Activated CD4-positive, alpha-beta T cell treated with anti-CD3 and anti-CD28 coated beads, Interleukin-2, amount 10 ng/mL, durations not matched to agents 24 days and 14 days (primary cell): ENCODE measurements at regions not wholly inside any gene's neighbourhood (a gene's known extent, or its start where the extent isn't known, plus 50 kb on each side); places are given as distances from the start of the nearest gene placed in this dataset.

Source experiments
- DNase-seq: peaks from one replicate; pipeline ENCODE4 v3.0.0; 2022
- H3K27ac Mint-ChIP-seq: one replicate; pipeline ENCODE4 v1.8.0; 2022; ENCODE audit warnings: mild to moderate bottlenecking, mixed read lengths
- H3K27me3 Mint-ChIP-seq: one replicate; pipeline ENCODE4 v1.8.0; 2022; ENCODE audit warnings: mixed read lengths
- H3K36me3 Mint-ChIP-seq: one replicate; pipeline ENCODE4 v1.8.0; 2022; ENCODE audit warnings: low read depth, mild to moderate bottlenecking, mixed read lengths
- H3K4me1 Mint-ChIP-seq: one replicate; pipeline ENCODE4 v1.8.0; 2021; ENCODE audit warnings: mixed read lengths
- H3K4me3 Mint-ChIP-seq: one replicate; pipeline ENCODE4 v1.8.0; 2022; ENCODE audit warnings: mild to moderate bottlenecking, moderate library complexity, mixed read lengths
- H3K9me3 Mint-ChIP-seq: one replicate; pipeline ENCODE4 v1.8.0; 2021; ENCODE audit warnings: mixed read lengths
- intact Hi-C: fragments of 100-400 bp; cut with micrococcal nuclease; formaldehyde crosslinking; loops from one replicate; pipeline ENCODE4 v1.15.1; 2023

DNA sequence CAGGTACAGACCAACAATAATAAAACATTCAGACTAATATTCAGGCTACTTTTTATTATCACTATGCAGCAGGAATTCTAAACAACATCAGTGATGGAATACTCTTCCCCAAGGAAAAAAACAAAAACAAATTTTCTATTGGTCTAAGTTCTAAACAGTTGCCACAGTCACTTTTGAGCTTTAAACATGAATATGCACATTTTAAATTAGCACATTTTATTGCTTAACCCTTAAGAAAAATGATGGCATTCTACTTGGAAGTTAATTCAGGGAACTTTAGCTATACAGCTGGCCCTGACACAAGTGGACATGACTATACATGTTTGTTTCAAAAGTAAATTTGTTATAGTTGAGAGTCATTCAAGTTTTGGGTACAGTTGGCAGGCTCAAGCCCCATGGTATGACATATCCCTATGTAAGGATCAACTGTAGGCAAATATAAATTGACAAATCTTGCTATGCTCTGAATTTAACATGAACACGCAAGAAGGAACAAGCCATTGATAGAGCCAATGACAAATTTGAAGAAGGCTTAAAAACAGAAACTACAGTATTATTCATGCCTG is 224.3 kb upstream of the AMIGO2 start:
- Mint-ChIP-seq H3K27ac (peak overlapping the region; percentile 38), H3K27me3 (no peaks in the 10 kb centered on the region), H3K36me3 (peaks cover 42% of the 10 kb centered on the region), H3K4me1 (peaks cover 59% of the 10 kb centered on the region), H3K4me3 (no peak overlapping the region), H3K9me3 (peaks cover 20% of the 10 kb centered on the region)
- DNase-seq: no peak
- intact Hi-C loops: no loop called here

- Mint-ChIP-seq H3K27me3 (no peaks in the 10 kb centered on the region), H3K27ac (peak overlapping the region; percentile 72), H3K36me3 (peaks cover 43% of the 10 kb centered on the region), H3K9me3 (peaks cover 21% of the 10 kb centered on the region), H3K4me1 (peaks cover 58% of the 10 kb centered on the region), H3K4me3 (no peak overlapping the region)
- no peak for DNase-seq
- intact Hi-C loops: no loop called here
Observed at GRCh38 chr12:47303207-47303606, 223.4 kb upstream of the AMIGO2 start.

DNA sequence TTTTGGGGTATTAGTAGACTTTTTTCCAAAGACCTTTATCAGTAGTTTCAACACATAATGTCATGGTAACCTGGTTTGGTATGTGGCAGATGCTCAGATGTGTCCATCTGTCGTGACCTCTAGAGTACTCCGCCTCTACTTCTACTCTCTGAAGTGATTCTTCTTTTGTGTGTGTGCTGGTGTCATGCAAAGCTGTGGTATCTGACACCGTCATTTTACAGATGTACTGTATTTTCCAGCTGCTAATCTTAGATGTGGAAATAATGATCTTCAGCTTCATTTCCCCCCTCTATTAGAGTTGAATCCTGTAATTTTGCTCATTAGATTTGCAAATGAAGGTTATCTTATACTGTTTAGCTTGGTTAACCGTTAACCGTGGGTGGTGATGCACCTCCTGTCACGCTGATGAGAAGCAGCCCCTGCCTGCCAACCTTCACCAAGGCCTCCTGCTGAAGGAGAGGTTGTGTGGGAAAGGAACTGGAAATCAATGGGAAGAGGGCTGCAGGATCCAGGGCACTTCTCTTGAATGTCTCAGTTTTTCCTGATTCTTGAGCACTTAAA is 222.4 kb upstream of the AMIGO2 start:
- peaks cover 52% of the 10 kb centered on the region for H3K4me1 Mint-ChIP-seq
- H3K27ac Mint-ChIP-seq: peak overlapping the region; percentile 76

GRCh38 chr12:47299586-47299985 is 219.8 kb upstream of the AMIGO2 start:
- Mint-ChIP-seq H3K27ac (peak overlapping the region; percentile 42), H3K36me3 (peaks cover 24% of the 10 kb centered on the region), H3K27me3 (no peaks in the 10 kb centered on the region), H3K4me3 (no peak overlapping the region), H3K9me3 (peaks cover 13% of the 10 kb centered on the region), H3K4me1 (peaks cover 42% of the 10 kb centered on the region)
- intact Hi-C loops: no loop called here
- no peak for DNase-seq

More for the DNA sequence above, 222.4 kb upstream of the AMIGO2 start:
- DNase-seq: no peak
- Mint-ChIP-seq H3K27me3 (no peaks in the 10 kb centered on the region), H3K4me3 (peak overlapping the region; percentile 12), H3K9me3 (peaks cover 17% of the 10 kb centered on the region), H3K36me3 (peaks cover 40% of the 10 kb centered on the region)
- intact Hi-C loops: no loop called here

DNA sequence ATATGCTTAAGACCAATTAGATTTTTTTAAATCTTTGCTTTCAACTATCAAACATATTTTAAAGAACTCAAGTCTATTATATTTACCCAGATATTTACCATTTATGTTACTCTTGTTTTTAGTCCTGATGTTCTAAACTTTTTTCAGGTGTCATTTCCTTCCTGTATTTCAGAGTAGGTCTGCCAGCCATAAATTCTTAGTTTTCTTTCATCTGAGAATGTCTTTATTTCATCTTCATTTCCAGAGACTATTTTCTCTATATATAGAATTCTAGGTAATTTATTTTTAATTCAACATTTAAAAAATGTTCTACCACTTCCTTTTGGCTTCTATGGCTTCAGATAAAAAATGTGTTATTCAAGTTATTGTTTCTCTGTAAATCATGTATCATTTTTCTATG is 218.2 kb upstream of the AMIGO2 start:
- Mint-ChIP-seq H3K27ac (no peak overlapping the region), H3K27me3 (no peaks in the 10 kb centered on the region), H3K9me3 (peaks cover 13% of the 10 kb centered on the region), H3K4me1 (peaks cover 38% of the 10 kb centered on the region), H3K4me3 (peak overlapping the region; percentile 6), H3K36me3 (peaks cover 23% of the 10 kb centered on the region)
- intact Hi-C loops: no loop called here
- DNase-seq: no peak

GRCh38 chr12:47296828-47297227 is 217.1 kb upstream of the AMIGO2 start:
- Mint-ChIP-seq H3K27me3 (no peaks in the 10 kb centered on the region), H3K4me3 (no peak overlapping the region), H3K36me3 (peaks cover 18% of the 10 kb centered on the region), H3K9me3 (peaks cover 13% of the 10 kb centered on the region), H3K27ac (no peak overlapping the region), H3K4me1 (peaks cover 27% of the 10 kb centered on the region)
- DNase-seq: no peak
- intact Hi-C loops: no loop called here

GRCh38 chr12:47293406-47293805 is 213.6 kb upstream of the AMIGO2 start:
- H3K36me3 Mint-ChIP-seq: peaks cover 4% of the 10 kb centered on the region
- intact Hi-C loops: no loop called here
- no peaks in the 10 kb centered on the region for H3K27me3 Mint-ChIP-seq
- H3K9me3 Mint-ChIP-seq: peaks cover 2% of the 10 kb centered on the region
- no peak for DNase-seq
- peak overlapping the region; percentile 47 for H3K27ac Mint-ChIP-seq
- peaks cover 9% of the 10 kb centered on the region for H3K4me1 Mint-ChIP-seq
- no peak overlapping the region for H3K4me3 Mint-ChIP-seq

DNA sequence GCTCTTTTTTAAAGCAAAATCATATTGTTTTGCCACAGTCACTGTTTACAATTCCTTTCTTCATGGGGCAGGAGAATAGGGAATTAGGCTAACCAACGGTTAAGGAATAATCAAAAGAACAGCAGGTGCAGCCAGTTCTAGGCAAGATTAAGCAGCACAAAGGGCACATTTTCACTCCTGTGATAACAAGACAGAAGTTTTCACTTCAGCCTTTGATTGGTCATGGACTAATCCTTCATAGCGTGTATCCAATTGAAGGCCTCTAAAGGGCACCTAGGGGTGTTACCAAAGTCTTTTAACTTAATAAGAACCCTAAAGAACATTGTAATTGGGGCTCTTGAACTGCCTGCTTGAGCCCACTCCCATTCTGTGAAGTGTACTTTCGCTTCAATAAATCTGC is 206.9 kb upstream of the AMIGO2 start:
- H3K9me3 Mint-ChIP-seq: peaks cover 15% of the 10 kb centered on the region
- H3K4me3 Mint-ChIP-seq: no peak overlapping the region
- H3K27me3 Mint-ChIP-seq: no peaks in the 10 kb centered on the region
- H3K36me3 Mint-ChIP-seq: peaks cover 5% of the 10 kb centered on the region
- peaks cover 15% of the 10 kb centered on the region for H3K4me1 Mint-ChIP-seq
- DNase-seq: no peak
- H3K27ac Mint-ChIP-seq: no peak overlapping the region
- intact Hi-C loops: no loop called here
